ENCODE measurements at regions not wholly inside any gene's neighbourhood (a gene's known extent, or its start where the extent isn't known, plus 50 kb on each side); places are given as distances from the start of the nearest gene placed in this dataset.

DNA sequence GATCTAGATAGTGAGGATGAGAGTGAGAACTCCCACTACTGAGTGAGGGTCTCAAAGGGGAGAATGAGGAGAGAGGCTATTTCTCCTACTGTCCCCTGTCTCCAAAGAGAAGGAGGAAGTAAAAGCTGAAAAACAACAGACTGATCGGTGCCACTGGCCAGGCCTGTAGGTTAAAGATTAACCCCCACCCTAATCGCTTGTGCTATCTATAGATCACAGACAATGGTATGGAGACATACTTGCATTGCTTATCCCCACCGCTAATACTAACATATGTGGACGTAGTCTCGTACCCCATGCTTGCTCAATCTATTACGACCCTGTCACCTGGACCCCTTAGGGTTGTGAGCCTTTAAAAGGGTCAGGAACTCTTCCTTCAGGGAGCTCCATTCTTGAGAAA lies 777.9 kb upstream of the TMEM132C start:
- Histone ChIP-seq H3K27ac (replicated peaks) (no peak overlapping the region), H3K4me3 (replicated peaks; ENCODE audit: insufficient read depth, low read length) (no peak overlapping the region), H3K27me3 (ENCODE audit: insufficient read depth, poor library complexity, severe bottlenecking) (no peaks in the 10 kb centered on the region)
- no peak for TF ChIP-seq SPI1 (IDR thresholded peaks at IDR 0.05; ENCODE audit: borderline replicate concordance, low read depth)
- TF ChIP-seq, protein P1, sequence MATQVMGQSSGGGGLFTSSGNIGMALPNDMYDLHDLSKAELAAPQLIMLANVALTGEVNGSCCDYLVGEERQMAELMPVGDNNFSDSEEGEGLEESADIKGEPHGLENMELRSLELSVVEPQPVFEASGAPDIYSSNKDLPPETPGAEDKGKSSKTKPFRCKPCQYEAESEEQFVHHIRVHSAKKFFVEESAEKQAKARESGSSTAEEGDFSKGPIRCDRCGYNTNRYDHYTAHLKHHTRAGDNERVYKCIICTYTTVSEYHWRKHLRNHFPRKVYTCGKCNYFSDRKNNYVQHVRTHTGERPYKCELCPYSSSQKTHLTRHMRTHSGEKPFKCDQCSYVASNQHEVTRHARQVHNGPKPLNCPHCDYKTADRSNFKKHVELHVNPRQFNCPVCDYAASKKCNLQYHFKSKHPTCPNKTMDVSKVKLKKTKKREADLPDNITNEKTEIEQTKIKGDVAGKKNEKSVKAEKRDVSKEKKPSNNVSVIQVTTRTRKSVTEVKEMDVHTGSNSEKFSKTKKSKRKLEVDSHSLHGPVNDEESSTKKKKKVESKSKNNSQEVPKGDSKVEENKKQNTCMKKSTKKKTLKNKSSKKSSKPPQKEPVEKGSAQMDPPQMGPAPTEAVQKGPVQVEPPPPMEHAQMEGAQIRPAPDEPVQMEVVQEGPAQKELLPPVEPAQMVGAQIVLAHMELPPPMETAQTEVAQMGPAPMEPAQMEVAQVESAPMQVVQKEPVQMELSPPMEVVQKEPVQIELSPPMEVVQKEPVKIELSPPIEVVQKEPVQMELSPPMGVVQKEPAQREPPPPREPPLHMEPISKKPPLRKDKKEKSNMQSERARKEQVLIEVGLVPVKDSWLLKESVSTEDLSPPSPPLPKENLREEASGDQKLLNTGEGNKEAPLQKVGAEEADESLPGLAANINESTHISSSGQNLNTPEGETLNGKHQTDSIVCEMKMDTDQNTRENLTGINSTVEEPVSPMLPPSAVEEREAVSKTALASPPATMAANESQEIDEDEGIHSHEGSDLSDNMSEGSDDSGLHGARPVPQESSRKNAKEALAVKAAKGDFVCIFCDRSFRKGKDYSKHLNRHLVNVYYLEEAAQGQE (IDR thresholded peaks at IDR 0.05; ENCODE audit: insufficient replicate concordance, low read depth): no peak
- TF ChIP-seq GABPA (IDR thresholded peaks at IDR 0.05; ENCODE audit: low read depth): no peak
- TF ChIP-seq, protein P2, sequence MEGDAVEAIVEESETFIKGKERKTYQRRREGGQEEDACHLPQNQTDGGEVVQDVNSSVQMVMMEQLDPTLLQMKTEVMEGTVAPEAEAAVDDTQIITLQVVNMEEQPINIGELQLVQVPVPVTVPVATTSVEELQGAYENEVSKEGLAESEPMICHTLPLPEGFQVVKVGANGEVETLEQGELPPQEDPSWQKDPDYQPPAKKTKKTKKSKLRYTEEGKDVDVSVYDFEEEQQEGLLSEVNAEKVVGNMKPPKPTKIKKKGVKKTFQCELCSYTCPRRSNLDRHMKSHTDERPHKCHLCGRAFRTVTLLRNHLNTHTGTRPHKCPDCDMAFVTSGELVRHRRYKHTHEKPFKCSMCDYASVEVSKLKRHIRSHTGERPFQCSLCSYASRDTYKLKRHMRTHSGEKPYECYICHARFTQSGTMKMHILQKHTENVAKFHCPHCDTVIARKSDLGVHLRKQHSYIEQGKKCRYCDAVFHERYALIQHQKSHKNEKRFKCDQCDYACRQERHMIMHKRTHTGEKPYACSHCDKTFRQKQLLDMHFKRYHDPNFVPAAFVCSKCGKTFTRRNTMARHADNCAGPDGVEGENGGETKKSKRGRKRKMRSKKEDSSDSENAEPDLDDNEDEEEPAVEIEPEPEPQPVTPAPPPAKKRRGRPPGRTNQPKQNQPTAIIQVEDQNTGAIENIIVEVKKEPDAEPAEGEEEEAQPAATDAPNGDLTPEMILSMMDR (IDR thresholded peaks at IDR 0.05; ENCODE audit: insufficient read depth, low read length): no peak
- TF ChIP-seq POLR2AphosphoS5 (IDR thresholded peaks at IDR 0.05; ENCODE audit: low read depth): no peak
- no peak for DNase-seq (ENCODE audit: low read depth in 1 of 2, low spot score in 1 of 2)

DNA sequence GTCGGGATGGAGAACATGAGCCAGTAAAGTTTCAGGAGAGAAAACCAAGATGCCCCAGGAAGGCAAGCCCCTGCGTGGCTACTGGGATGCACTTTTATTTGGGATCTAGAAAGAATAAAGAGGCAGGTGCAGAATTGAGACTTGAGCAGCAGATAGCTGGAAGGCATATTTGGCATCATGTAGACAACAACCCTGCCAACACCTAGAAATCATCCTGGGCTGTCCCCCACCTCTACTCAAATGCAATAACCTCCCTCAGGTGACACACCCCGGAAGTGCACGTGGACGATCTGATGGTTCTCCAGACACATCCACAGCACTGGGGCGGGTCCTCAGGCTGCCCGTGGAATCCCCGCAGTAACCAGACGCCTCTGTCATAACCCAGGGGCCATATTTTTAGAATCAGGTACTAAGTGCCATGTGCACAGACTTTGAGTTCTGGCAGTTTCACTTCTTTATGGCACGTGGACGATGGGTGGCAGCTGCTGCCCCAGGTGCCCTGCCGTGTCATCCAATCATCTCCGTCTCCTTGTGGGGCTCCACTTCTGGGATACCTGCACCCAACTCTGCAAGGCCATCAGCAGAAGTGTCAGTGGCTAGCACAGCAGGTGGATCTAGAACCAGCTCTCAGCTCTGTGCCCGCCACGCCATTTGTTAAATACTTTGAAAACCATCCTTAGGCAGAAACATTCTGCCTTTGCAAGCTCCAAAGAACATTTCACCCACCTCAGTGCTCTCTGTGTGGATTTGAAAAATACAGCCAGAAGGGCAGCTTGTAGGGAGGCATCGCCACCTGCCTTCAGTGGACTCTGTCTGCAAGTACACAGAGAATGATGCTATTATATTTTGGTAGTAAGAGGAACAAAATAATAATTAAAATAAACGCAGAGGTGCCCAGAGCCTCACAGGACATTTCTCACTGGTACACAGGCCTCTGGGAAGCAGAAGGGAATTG lies 771.7 kb upstream of the TMEM132C start:
- no peak for TF ChIP-seq GABPA (IDR thresholded peaks at IDR 0.05; ENCODE audit: low read depth)
- TF ChIP-seq, protein P2 (IDR thresholded peaks at IDR 0.05; ENCODE audit: insufficient read depth, low read length): no peak
- TF ChIP-seq SPI1 (IDR thresholded peaks at IDR 0.05; ENCODE audit: borderline replicate concordance, low read depth): no peak
- TF ChIP-seq, protein P1 (IDR thresholded peaks at IDR 0.05; ENCODE audit: insufficient replicate concordance, low read depth): no peak
- TF ChIP-seq POLR2AphosphoS5 (IDR thresholded peaks at IDR 0.05; ENCODE audit: low read depth): no peak
- H3K27ac ChIP-seq (replicated peaks): no peak overlapping the region
- H3K27me3 ChIP-seq (ENCODE audit: insufficient read depth, poor library complexity, severe bottlenecking): no peaks in the 10 kb centered on the region
- no peak overlapping the region for H3K4me3 ChIP-seq (replicated peaks; ENCODE audit: insufficient read depth, low read length)
- DNase-seq (ENCODE audit: low read depth in 1 of 2, low spot score in 1 of 2): no peak

DNA sequence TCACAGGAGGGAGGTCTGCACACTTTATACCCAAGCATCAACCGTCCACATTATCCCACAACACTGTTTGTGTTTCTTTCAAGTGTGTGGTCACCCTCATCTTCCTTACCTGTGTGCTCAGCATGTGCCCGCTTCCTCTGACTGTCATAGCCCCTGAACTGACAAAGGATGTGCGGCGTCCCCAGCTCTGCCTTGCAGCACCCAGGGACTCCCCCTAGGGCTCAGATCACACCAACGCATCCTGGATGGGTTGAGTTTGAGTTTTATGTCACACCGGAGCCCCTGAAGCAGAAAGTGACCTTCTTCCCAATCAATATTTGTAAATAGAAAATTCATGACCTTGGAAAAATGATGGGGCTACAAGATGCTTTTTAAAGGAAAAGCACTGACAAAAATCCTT lies 770.7 kb upstream of the TMEM132C start:
- H3K27ac ChIP-seq (replicated peaks): no peak overlapping the region
- no peak for TF ChIP-seq SPI1 (IDR thresholded peaks at IDR 0.05; ENCODE audit: borderline replicate concordance, low read depth)
- TF ChIP-seq, protein P1 (IDR thresholded peaks at IDR 0.05; ENCODE audit: insufficient replicate concordance, low read depth): no peak
- no peak for TF ChIP-seq POLR2AphosphoS5 (IDR thresholded peaks at IDR 0.05; ENCODE audit: low read depth)
- TF ChIP-seq, protein P2 (IDR thresholded peaks at IDR 0.05; ENCODE audit: insufficient read depth, low read length): no peak
- TF ChIP-seq GABPA (IDR thresholded peaks at IDR 0.05; ENCODE audit: low read depth): no peak
- H3K4me3 ChIP-seq (replicated peaks; ENCODE audit: insufficient read depth, low read length): no peak overlapping the region
- no peaks in the 10 kb centered on the region for H3K27me3 ChIP-seq (ENCODE audit: insufficient read depth, poor library complexity, severe bottlenecking)
- no peak for DNase-seq (ENCODE audit: low read depth in 1 of 2, low spot score in 1 of 2)

All from HL-60 (cell line).